ENCODE measurements at regions not wholly inside any gene's neighbourhood (a gene's known extent, or its start where the extent isn't known, plus 50 kb on each side); places are given as distances from the start of the nearest gene placed in this dataset.

DNA sequence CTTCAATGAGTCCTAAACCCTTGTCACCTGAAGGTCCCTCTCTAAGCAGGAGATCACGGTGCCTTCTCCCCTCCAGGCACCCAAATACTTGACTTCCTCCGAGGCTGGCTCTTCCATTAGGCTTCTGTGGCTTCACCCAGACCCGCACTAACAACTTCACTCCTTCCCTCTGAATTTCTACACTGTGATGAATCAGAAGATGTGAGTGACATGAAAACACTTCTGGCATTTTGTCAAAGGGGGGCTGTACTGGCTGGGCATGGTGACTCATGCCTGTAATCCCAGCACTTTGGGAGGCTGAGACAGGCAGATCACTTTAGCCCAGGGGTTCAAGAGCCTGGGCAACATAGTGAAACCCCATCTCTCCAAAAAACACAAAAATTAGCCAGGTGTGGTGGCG lies 72.6 kb upstream of the CNEP1R1 start:
- TF ChIP-seq SMAD4 (CRISPR knock-in tag; IDR thresholded peaks at IDR 0.05) = no peak
- TF ChIP-seq, protein P1, sequence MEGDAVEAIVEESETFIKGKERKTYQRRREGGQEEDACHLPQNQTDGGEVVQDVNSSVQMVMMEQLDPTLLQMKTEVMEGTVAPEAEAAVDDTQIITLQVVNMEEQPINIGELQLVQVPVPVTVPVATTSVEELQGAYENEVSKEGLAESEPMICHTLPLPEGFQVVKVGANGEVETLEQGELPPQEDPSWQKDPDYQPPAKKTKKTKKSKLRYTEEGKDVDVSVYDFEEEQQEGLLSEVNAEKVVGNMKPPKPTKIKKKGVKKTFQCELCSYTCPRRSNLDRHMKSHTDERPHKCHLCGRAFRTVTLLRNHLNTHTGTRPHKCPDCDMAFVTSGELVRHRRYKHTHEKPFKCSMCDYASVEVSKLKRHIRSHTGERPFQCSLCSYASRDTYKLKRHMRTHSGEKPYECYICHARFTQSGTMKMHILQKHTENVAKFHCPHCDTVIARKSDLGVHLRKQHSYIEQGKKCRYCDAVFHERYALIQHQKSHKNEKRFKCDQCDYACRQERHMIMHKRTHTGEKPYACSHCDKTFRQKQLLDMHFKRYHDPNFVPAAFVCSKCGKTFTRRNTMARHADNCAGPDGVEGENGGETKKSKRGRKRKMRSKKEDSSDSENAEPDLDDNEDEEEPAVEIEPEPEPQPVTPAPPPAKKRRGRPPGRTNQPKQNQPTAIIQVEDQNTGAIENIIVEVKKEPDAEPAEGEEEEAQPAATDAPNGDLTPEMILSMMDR (IDR thresholded peaks at IDR 0.05) = no peak
- TF ChIP-seq, protein P2, sequence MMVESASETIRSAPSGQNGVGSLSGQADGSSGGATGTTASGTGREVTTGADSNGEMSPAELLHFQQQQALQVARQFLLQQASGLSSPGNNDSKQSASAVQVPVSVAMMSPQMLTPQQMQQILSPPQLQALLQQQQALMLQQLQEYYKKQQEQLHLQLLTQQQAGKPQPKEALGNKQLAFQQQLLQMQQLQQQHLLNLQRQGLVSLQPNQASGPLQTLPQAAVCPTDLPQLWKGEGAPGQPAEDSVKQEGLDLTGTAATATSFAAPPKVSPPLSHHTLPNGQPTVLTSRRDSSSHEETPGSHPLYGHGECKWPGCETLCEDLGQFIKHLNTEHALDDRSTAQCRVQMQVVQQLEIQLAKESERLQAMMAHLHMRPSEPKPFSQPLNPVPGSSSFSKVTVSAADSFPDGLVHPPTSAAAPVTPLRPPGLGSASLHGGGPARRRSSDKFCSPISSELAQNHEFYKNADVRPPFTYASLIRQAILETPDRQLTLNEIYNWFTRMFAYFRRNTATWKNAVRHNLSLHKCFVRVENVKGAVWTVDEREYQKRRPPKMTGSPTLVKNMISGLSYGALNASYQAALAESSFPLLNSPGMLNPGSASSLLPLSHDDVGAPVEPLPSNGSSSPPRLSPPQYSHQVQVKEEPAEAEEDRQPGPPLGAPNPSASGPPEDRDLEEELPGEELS (CRISPR knock-in tag; IDR thresholded peaks at IDR 0.05) = no peak
- TF ChIP-seq SP1 (CRISPR knock-in tag; conservative IDR thresholded peaks at IDR 0.05) = no peak
- no peak for TF ChIP-seq NFE2L1 (CRISPR knock-in tag; IDR thresholded peaks at IDR 0.05)
- TF ChIP-seq CREM (CRISPR knock-in tag; IDR thresholded peaks at IDR 0.05) = no peak
- TF ChIP-seq, protein P3, sequence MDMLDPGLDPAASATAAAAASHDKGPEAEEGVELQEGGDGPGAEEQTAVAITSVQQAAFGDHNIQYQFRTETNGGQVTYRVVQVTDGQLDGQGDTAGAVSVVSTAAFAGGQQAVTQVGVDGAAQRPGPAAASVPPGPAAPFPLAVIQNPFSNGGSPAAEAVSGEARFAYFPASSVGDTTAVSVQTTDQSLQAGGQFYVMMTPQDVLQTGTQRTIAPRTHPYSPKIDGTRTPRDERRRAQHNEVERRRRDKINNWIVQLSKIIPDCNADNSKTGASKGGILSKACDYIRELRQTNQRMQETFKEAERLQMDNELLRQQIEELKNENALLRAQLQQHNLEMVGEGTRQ (CRISPR knock-in tag; IDR thresholded peaks at IDR 0.05) = no peak
- TF ChIP-seq, protein P4, sequence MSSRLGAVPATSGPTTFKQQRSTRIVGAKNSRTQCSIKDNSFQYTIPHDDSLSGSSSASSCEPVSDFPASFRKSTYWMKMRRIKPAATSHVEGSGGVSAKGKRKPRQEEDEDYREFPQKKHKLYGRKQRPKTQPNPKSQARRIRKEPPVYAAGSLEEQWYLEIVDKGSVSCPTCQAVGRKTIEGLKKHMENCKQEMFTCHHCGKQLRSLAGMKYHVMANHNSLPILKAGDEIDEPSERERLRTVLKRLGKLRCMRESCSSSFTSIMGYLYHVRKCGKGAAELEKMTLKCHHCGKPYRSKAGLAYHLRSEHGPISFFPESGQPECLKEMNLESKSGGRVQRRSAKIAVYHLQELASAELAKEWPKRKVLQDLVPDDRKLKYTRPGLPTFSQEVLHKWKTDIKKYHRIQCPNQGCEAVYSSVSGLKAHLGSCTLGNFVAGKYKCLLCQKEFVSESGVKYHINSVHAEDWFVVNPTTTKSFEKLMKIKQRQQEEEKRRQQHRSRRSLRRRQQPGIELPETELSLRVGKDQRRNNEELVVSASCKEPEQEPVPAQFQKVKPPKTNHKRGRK (CRISPR knock-in tag; IDR thresholded peaks at IDR 0.05; ENCODE audit: borderline replicate concordance) = no peak
- TF ChIP-seq TEAD4 (CRISPR knock-in tag; IDR thresholded peaks at IDR 0.05) = no peak
- TF ChIP-seq, protein P5, sequence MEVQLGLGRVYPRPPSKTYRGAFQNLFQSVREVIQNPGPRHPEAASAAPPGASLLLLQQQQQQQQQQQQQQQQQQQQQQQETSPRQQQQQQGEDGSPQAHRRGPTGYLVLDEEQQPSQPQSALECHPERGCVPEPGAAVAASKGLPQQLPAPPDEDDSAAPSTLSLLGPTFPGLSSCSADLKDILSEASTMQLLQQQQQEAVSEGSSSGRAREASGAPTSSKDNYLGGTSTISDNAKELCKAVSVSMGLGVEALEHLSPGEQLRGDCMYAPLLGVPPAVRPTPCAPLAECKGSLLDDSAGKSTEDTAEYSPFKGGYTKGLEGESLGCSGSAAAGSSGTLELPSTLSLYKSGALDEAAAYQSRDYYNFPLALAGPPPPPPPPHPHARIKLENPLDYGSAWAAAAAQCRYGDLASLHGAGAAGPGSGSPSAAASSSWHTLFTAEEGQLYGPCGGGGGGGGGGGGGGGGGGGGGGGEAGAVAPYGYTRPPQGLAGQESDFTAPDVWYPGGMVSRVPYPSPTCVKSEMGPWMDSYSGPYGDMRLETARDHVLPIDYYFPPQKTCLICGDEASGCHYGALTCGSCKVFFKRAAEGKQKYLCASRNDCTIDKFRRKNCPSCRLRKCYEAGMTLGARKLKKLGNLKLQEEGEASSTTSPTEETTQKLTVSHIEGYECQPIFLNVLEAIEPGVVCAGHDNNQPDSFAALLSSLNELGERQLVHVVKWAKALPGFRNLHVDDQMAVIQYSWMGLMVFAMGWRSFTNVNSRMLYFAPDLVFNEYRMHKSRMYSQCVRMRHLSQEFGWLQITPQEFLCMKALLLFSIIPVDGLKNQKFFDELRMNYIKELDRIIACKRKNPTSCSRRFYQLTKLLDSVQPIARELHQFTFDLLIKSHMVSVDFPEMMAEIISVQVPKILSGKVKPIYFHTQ (CRISPR knock-in tag; IDR thresholded peaks at IDR 0.05) = no peak
- TF ChIP-seq, protein P6, sequence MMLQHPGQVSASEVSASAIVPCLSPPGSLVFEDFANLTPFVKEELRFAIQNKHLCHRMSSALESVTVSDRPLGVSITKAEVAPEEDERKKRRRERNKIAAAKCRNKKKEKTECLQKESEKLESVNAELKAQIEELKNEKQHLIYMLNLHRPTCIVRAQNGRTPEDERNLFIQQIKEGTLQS (CRISPR knock-in tag; conservative IDR thresholded peaks at IDR 0.05) = no peak
- no peak for TF ChIP-seq NR2C2 (CRISPR knock-in tag; IDR thresholded peaks at IDR 0.05)
- TF ChIP-seq ZNF232 (CRISPR knock-in tag; IDR thresholded peaks at IDR 0.05) = no peak
- no peak for TF ChIP-seq NR1H2 (CRISPR knock-in tag; IDR thresholded peaks at IDR 0.05)
